Epithelial cell of proximal tubule (primary cell): ENCODE measurements at regions not wholly inside any gene's neighbourhood (a gene's known extent, or its start where the extent isn't known, plus 50 kb on each side); places are given as distances from the start of the nearest gene placed in this dataset.
A peak's percentile ranks its signal among the peaks of the same experiment; 100 is the strongest.
"Not testable (repeated sequence)": the region's sequence is repeated elsewhere in the genome, so short reads cannot be mapped to it uniquely, and the experiment has no call there.

Experiments used
- DNase-seq: peaks from one replicate; pipeline ENCODE4 v3.0.0-alpha.2; 2011; ENCODE audit warnings: low read depth
- H3K4me3 ChIP-seq: 2 replicates; pipeline ENCODE4 v1.5.1; 2011; ENCODE audit warnings: low read depth, mild to moderate bottlenecking, low read length
- TF ChIP-seq, protein P1 (sequence below): conservative IDR thresholded peaks from 2 replicates; pipeline ENCODE4 v1.5.1; 2012; ENCODE audit warnings: low read depth, mild to moderate bottlenecking, low read length

DNA sequence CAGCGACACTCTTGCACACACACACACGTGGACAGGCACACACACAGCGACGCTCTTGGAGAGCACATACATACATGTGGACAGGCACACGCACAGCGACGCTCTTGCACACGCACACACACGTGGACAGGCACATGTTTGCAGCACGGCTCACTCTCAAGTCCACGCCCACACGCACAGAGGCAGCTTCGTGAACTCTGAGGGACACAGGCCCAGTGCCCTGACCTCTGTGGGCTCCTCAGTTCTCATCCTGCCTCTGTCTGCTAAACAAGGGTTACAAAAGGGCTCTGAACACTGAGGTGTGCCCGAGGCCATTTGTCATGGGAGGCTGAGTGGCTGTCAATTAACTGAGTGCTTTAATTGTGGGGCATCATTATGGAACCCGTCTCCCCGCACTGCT is 558.8 kb upstream of the ADAMTS16 start:
- H3K4me3 ChIP-seq: no peak overlapping the region
- TF ChIP-seq, protein P1, sequence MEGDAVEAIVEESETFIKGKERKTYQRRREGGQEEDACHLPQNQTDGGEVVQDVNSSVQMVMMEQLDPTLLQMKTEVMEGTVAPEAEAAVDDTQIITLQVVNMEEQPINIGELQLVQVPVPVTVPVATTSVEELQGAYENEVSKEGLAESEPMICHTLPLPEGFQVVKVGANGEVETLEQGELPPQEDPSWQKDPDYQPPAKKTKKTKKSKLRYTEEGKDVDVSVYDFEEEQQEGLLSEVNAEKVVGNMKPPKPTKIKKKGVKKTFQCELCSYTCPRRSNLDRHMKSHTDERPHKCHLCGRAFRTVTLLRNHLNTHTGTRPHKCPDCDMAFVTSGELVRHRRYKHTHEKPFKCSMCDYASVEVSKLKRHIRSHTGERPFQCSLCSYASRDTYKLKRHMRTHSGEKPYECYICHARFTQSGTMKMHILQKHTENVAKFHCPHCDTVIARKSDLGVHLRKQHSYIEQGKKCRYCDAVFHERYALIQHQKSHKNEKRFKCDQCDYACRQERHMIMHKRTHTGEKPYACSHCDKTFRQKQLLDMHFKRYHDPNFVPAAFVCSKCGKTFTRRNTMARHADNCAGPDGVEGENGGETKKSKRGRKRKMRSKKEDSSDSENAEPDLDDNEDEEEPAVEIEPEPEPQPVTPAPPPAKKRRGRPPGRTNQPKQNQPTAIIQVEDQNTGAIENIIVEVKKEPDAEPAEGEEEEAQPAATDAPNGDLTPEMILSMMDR: no peak
- no peak for DNase-seq

DNA sequence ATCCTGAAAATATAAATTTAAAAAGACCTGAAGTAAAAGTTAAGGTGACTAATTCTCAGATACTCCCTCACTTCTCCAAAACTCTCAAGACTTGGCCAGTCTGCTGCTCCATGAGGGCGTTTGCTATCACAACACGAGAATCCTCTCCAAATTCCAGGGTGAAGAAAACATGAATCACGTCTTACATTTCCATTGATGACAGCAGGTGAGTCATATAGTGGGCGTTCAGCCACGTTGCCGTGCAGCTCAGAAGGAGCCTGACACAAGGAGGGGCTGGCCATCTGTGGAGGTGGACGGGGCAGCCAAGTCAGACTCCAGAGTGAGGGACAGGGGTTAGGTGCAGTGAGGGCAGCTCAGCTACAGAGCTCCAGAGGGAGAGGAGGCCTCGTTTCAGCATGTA is 555.1 kb upstream of the ADAMTS16 start:
- H3K4me3 ChIP-seq: no peak overlapping the region
- TF ChIP-seq, protein P1: no peak
- peak; percentile 44 for DNase-seq

DNA sequence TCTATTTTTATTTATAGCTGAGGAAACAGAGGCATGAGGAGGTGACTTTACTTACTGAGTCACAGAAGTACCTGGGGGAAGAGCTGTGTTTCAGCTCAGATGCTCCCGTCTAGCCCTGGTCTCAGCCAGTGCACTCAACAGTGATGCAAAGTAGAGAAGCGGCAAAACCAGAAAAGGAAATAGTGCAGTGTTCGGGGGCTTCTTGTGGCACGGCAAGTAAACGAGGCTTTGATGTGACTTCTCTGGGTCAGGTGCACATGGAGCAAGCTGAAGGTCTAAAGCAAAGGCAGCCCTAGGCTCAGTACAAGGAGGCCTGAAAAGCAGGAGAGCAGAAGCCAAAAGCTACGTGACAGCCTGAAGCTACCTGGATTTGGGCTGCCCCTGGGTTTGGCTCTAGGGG is 526.7 kb upstream of the ADAMTS16 start:
- H3K4me3 ChIP-seq: no peak overlapping the region
- no peak for DNase-seq
- TF ChIP-seq, protein P1: no peak

DNA sequence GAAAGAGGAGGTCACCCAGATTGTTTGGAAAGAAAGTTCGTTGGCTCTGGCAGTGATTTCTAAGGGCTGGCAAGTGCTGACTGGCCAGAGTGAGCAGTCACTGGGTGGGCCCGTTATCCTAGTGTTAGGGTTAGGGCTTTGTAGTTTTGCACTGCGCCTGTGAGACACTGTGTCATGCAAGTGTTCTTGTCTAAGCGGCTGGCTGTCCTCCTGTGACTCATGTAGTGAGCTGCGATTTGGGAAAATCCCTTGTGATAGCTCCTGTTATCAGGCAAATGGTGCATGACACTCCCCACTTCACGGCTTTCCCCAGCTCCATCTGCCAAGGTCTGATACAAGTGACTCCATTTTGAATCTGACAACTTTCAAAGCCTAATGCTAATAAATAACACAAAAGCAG is 526.0 kb upstream of the ADAMTS16 start:
- H3K4me3 ChIP-seq: no peak overlapping the region
- DNase-seq: no peak
- TF ChIP-seq, protein P1: no peak

DNA sequence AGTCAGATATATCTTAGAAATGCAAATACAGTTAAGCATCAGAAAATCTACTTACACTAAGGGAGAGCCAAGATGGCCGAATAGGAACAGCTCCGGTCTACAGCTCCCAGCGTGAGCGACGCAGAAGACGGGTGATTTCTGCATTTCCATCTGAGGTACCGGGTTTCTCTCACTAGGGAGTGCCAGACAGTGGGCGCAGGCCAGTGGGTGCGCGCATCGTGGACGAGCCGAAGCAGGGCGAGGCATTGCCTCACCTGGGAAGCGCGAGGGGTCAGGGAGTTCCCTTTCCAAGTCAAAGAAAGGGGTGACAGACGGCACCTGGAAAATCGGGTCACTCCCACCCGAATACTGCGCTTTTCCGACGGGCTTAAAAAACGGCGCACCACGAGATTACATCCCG is 524.8 kb upstream of the ADAMTS16 start:
- not testable (repeated sequence) for DNase-seq, H3K4me3 ChIP-seq

DNA sequence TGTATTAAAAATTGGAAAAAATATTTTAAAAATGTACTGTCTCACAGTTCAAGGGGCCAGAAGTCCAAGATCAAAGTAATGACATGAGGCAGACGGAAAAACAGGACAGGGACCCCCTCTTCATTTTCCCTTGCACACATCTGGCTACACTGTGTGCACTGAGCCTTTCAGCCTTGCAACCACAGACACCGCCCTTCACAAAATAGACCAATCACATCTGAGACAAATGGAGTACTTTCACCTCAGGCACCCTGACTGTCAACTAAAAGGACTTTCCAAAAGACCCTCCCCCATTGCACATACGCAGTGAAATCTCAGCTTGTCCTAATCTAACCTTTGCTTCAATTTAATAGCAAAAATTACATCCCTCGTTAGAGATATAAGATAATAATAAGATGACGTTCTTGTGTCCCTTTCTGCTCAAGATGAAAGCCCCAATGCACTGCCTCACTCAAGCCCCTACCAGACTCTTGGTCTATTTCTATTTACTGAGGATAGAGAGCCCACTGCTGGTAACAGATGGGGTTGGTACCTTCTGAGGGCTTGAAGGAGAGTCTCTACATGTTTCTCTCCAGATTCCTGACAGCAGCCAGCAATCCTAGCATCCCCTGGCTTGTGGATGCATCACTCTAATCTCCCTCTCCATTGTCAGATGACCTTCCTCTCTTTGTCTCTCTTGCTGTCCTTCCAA is 514.8 kb upstream of the ADAMTS16 start:
- DNase-seq: no peak
- TF ChIP-seq, protein P1: peak; percentile 16
- no peak overlapping the region for H3K4me3 ChIP-seq

DNA sequence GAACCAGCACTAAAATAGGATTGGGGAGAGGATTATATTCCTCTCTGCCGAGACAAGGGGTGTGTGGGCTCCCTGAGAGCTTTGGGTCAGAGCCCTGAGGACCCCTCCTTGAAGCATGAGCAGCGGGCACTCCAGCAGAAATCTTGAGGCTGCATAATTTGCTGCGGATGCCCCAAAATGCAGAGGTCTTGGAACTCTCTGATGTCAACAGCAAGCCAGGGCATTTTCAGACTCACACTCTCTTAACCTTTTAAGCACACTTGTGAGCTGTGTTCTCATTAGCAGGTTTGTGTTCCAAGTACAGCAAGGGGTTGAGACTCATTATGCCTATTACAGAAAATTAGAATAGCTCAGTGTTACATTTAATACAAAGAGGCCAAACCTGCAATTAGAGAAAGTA is 513.0 kb upstream of the ADAMTS16 start:
- TF ChIP-seq, protein P1: no peak
- DNase-seq: no peak
- H3K4me3 ChIP-seq: no peak overlapping the region
